Muscle of back (tissue), 3 donors: ENCODE measurements at regions not wholly inside any gene's neighbourhood (a gene's known extent, or its start where the extent isn't known, plus 50 kb on each side); places are given as distances from the start of the nearest gene placed in this dataset.

Experiments used
- DNase-seq, 3 donors: peaks; one replicate each; pipeline versions ENCODE4 v3.0.0 to v3.0.0-alpha.2; 2013

GRCh38 chr13:61778531-61778930 is 362.9 kb upstream of the PCDH20 start:
- DNase-seq: no peak

GRCh38 chr13:61777899-61778298 is 362.2 kb upstream of the PCDH20 start:
- peak; percentile 14 to 66 (median 38) for DNase-seq

- peak; percentile 8 to 61 (median 26) for DNase-seq
Observed at GRCh38 chr13:61777271-61777670, 361.6 kb upstream of the PCDH20 start.

GRCh38 chr13:61774903-61775302 is 359.3 kb upstream of the PCDH20 start:
- no peak for DNase-seq

- DNase-seq: no peak
Observed at GRCh38 chr13:61770681-61771080, 355.0 kb upstream of the PCDH20 start.

GRCh38 chr13:61768175-61768574 is 352.5 kb upstream of the PCDH20 start:
- no peak for DNase-seq

- no peak for DNase-seq
Observed at GRCh38 chr13:61766667-61767058, 351.0 kb upstream of the PCDH20 start.

- DNase-seq: no peak
Observed at GRCh38 chr13:61765940-61766666, 350.5 kb upstream of the PCDH20 start.

GRCh38 chr13:61765181-61765742 is 349.6 kb upstream of the PCDH20 start:
- DNase-seq: no peak

- DNase-seq: no peak
Observed at GRCh38 chr13:61761690-61762089, 346.0 kb upstream of the PCDH20 start.

GRCh38 chr13:61760102-61760501 is 344.5 kb upstream of the PCDH20 start:
- DNase-seq: no peak

GRCh38 chr13:61756031-61756430 is 340.4 kb upstream of the PCDH20 start:
- no peak for DNase-seq

GRCh38 chr13:61751039-61751438 is 335.4 kb upstream of the PCDH20 start:
- DNase-seq: peak in 1 of 3 donors; percentile 18

- DNase-seq: peak in 1 of 3 donors; percentile 54
Observed at GRCh38 chr13:61738236-61738750, 322.6 kb upstream of the PCDH20 start.

- no peak for DNase-seq
Observed at GRCh38 chr13:61734683-61735082, 319.0 kb upstream of the PCDH20 start.

- DNase-seq: peak; percentile 47 to 86 (median 62)
Observed at GRCh38 chr13:61728471-61728870, 312.8 kb upstream of the PCDH20 start.

- DNase-seq: peak in 2 of 3 donors; percentile 18 to 39
Observed at GRCh38 chr13:61727767-61728166, 312.1 kb upstream of the PCDH20 start.

- DNase-seq: no peak
Observed at GRCh38 chr13:61725806-61726205, 310.2 kb upstream of the PCDH20 start.

GRCh38 chr13:61722119-61722518 is 306.5 kb upstream of the PCDH20 start:
- peak in 1 of 3 donors; percentile 62 for DNase-seq

- no peak for DNase-seq
Observed at GRCh38 chr13:61712621-61713020, 297.0 kb upstream of the PCDH20 start.

GRCh38 chr13:61709258-61709657 is 293.6 kb upstream of the PCDH20 start:
- no peak for DNase-seq

GRCh38 chr13:61706899-61707298 is 291.2 kb upstream of the PCDH20 start:
- no peak for DNase-seq

- DNase-seq: no peak
Observed at GRCh38 chr13:61700620-61701019, 285.0 kb upstream of the PCDH20 start.

GRCh38 chr13:61700181-61700580 is 284.5 kb upstream of the PCDH20 start:
- DNase-seq: no peak
